Activated naive CD4-positive, alpha-beta T cell treated with anti-CD3 and anti-CD28 coated beads, Interleukin-2, amount 10 ng/mL, durations not matched to agents 7 days and 5 days (primary cell): ENCODE measurements at regions not wholly inside any gene's neighbourhood (a gene's known extent, or its start where the extent isn't known, plus 50 kb on each side); places are given as distances from the start of the nearest gene placed in this dataset.

ENCODE experiments used
- CTCF ChIA-PET: fragments of 350-600 bp; sonication (Branson Sonifier 250); formaldehyde crosslinking; loops from one replicate; lab custom pipeline; 2021; ENCODE audit warnings: antibody characterized with exemption; lab: Charles Lee
- DNase-seq: peaks from one replicate; pipeline ENCODE4 v3.0.0-alpha.2; 2020
- H3K27ac Mint-ChIP-seq: one replicate; pipeline ENCODE4 v1.8.0; 2021; ENCODE audit warnings: mild to moderate bottlenecking, moderate library complexity, mixed read lengths
- H3K27me3 Mint-ChIP-seq: one replicate; pipeline ENCODE4 v1.8.0; 2021; ENCODE audit warnings: mild to moderate bottlenecking, mixed read lengths
- H3K36me3 Mint-ChIP-seq: one replicate; pipeline ENCODE4 v1.8.0; 2021; ENCODE audit warnings: mixed read lengths
- H3K4me1 Mint-ChIP-seq: one replicate; pipeline ENCODE4 v1.8.0; 2021; ENCODE audit warnings: mixed read lengths
- H3K4me3 Mint-ChIP-seq: one replicate; pipeline ENCODE4 v1.8.0; 2021; ENCODE audit warnings: mild to moderate bottlenecking, moderate library complexity, mixed read lengths
- H3K9me3 Mint-ChIP-seq: one replicate; pipeline ENCODE4 v1.8.0; 2021; ENCODE audit warnings: mixed read lengths

GRCh38 chr21:16707274-16707673, 805.6 kb upstream of the CXADR start:
- H3K9me3 Mint-ChIP-seq, result peaks cover 13% of the 10 kb centered on the region
- DNase-seq, result no peak
- H3K27me3 Mint-ChIP-seq, result no peaks in the 10 kb centered on the region
- no peak overlapping the region for H3K27ac Mint-ChIP-seq
- H3K4me1 Mint-ChIP-seq, result no peaks in the 10 kb centered on the region
- H3K4me3 Mint-ChIP-seq, result no peak overlapping the region
- no peaks in the 10 kb centered on the region for H3K36me3 Mint-ChIP-seq
- CTCF ChIA-PET, result no interaction called here

GRCh38 chr21:16708101-16708835, 804.6 kb upstream of the CXADR start:
- Mint-ChIP-seq H3K4me1 (no peaks in the 10 kb centered on the region), H3K27ac (no peak overlapping the region)
- CTCF ChIA-PET, result interaction anchor here (0.6 kb wide), 1 partner anchor 64 kb away, joined by 3 read pairs; no protein-coding TSS in a partner anchor

GRCh38 chr21:16709866-16710550, 802.8 kb upstream of the CXADR start:
- no peaks in the 10 kb centered on the region for H3K27me3 Mint-ChIP-seq

More at GRCh38 chr21:16708101-16708835, 804.6 kb upstream of the CXADR start:
- Mint-ChIP-seq H3K36me3 (no peaks in the 10 kb centered on the region), H3K4me3 (no peak overlapping the region), H3K9me3 (peaks cover 13% of the 10 kb centered on the region), H3K27me3 (no peaks in the 10 kb centered on the region)
- no peak for DNase-seq

GRCh38 chr21:16711757-16712156, 801.1 kb upstream of the CXADR start:
- no peaks in the 10 kb centered on the region for H3K4me1 Mint-ChIP-seq
- H3K9me3 Mint-ChIP-seq, result peaks cover 13% of the 10 kb centered on the region
- CTCF ChIA-PET, result no interaction called here
- no peaks in the 10 kb centered on the region for H3K36me3 Mint-ChIP-seq
- H3K27me3 Mint-ChIP-seq, result no peaks in the 10 kb centered on the region
- no peak for DNase-seq
- no peak overlapping the region for H3K4me3 Mint-ChIP-seq
- H3K27ac Mint-ChIP-seq, result no peak overlapping the region

More at GRCh38 chr21:16709866-16710550, 802.8 kb upstream of the CXADR start:
- CTCF ChIA-PET, result no interaction called here
- Mint-ChIP-seq H3K27ac (no peak overlapping the region), H3K36me3 (no peaks in the 10 kb centered on the region), H3K4me1 (no peaks in the 10 kb centered on the region), H3K4me3 (no peak overlapping the region), H3K9me3 (peaks cover 13% of the 10 kb centered on the region)
- no peak for DNase-seq

- peaks cover 18% of the 10 kb centered on the region for H3K9me3 Mint-ChIP-seq
- H3K36me3 Mint-ChIP-seq, result no peaks in the 10 kb centered on the region
- H3K27ac Mint-ChIP-seq, result no peak overlapping the region
- no peaks in the 10 kb centered on the region for H3K4me1 Mint-ChIP-seq
- no peak for DNase-seq
- H3K27me3 Mint-ChIP-seq, result no peaks in the 10 kb centered on the region
- CTCF ChIA-PET, result no interaction called here
- no peak overlapping the region for H3K4me3 Mint-ChIP-seq
Measured at GRCh38 chr21:16713331-16714117, 799.3 kb upstream of the CXADR start.

- Mint-ChIP-seq H3K9me3 (peaks cover 18% of the 10 kb centered on the region), H3K4me3 (no peak overlapping the region), H3K36me3 (no peaks in the 10 kb centered on the region), H3K27me3 (no peaks in the 10 kb centered on the region), H3K4me1 (no peaks in the 10 kb centered on the region), H3K27ac (no peak overlapping the region)
- CTCF ChIA-PET, result no interaction called here
- no peak for DNase-seq
Measured at GRCh38 chr21:16740511-16740910, 772.3 kb upstream of the CXADR start.

- no peak overlapping the region for H3K4me3 Mint-ChIP-seq
- CTCF ChIA-PET, result no interaction called here
- no peak overlapping the region for H3K27ac Mint-ChIP-seq
- H3K9me3 Mint-ChIP-seq, result peaks cover 15% of the 10 kb centered on the region
- H3K36me3 Mint-ChIP-seq, result no peaks in the 10 kb centered on the region
- H3K4me1 Mint-ChIP-seq, result no peaks in the 10 kb centered on the region
- no peaks in the 10 kb centered on the region for H3K27me3 Mint-ChIP-seq
- DNase-seq, result no peak
Measured at GRCh38 chr21:16741141-16741665, 771.6 kb upstream of the CXADR start.

- Mint-ChIP-seq H3K36me3 (no peaks in the 10 kb centered on the region), H3K9me3 (peaks cover 14% of the 10 kb centered on the region), H3K4me1 (no peaks in the 10 kb centered on the region), H3K4me3 (no peak overlapping the region), H3K27ac (no peak overlapping the region), H3K27me3 (no peaks in the 10 kb centered on the region)
- CTCF ChIA-PET, result no interaction called here
- DNase-seq, result no peak
Measured at GRCh38 chr21:16742131-16742641, 770.7 kb upstream of the CXADR start.

GRCh38 chr21:16742741-16743140, 770.1 kb upstream of the CXADR start:
- CTCF ChIA-PET, result no interaction called here
- Mint-ChIP-seq H3K4me3 (no peak overlapping the region), H3K9me3 (peaks cover 13% of the 10 kb centered on the region), H3K27ac (no peak overlapping the region), H3K4me1 (no peaks in the 10 kb centered on the region), H3K36me3 (no peaks in the 10 kb centered on the region), H3K27me3 (no peaks in the 10 kb centered on the region)
- DNase-seq, result no peak

- CTCF ChIA-PET, result no interaction called here
- no peak overlapping the region for H3K4me3 Mint-ChIP-seq
- no peaks in the 10 kb centered on the region for H3K36me3 Mint-ChIP-seq
- peaks cover 15% of the 10 kb centered on the region for H3K9me3 Mint-ChIP-seq
- no peaks in the 10 kb centered on the region for H3K27me3 Mint-ChIP-seq
- H3K27ac Mint-ChIP-seq, result no peak overlapping the region
- no peak for DNase-seq
- no peaks in the 10 kb centered on the region for H3K4me1 Mint-ChIP-seq
Measured at GRCh38 chr21:16743317-16743716, 769.5 kb upstream of the CXADR start.

GRCh38 chr21:16750926-16751325, 761.9 kb upstream of the CXADR start:
- no peak overlapping the region for H3K27ac Mint-ChIP-seq
- H3K9me3 Mint-ChIP-seq, result peaks cover 11% of the 10 kb centered on the region
- H3K4me1 Mint-ChIP-seq, result no peaks in the 10 kb centered on the region
- no peaks in the 10 kb centered on the region for H3K27me3 Mint-ChIP-seq
- H3K36me3 Mint-ChIP-seq, result no peaks in the 10 kb centered on the region
- no peak overlapping the region for H3K4me3 Mint-ChIP-seq
- CTCF ChIA-PET, result no interaction called here
- DNase-seq, result no peak

GRCh38 chr21:16751695-16752474, 761.0 kb upstream of the CXADR start:
- H3K9me3 Mint-ChIP-seq, result peaks cover 14% of the 10 kb centered on the region
- no peak for DNase-seq
- no peaks in the 10 kb centered on the region for H3K36me3 Mint-ChIP-seq
- H3K4me1 Mint-ChIP-seq, result no peaks in the 10 kb centered on the region
- H3K4me3 Mint-ChIP-seq, result no peak overlapping the region
- CTCF ChIA-PET, result no interaction called here
- H3K27me3 Mint-ChIP-seq, result no peaks in the 10 kb centered on the region
- no peak overlapping the region for H3K27ac Mint-ChIP-seq

- Mint-ChIP-seq H3K27ac (no peak overlapping the region), H3K36me3 (no peaks in the 10 kb centered on the region), H3K9me3 (peaks cover 16% of the 10 kb centered on the region), H3K4me3 (no peak overlapping the region), H3K4me1 (no peaks in the 10 kb centered on the region), H3K27me3 (no peaks in the 10 kb centered on the region)
- CTCF ChIA-PET, result no interaction called here
- no peak for DNase-seq
Measured at GRCh38 chr21:16752475-16752857, 760.4 kb upstream of the CXADR start.
